Activated B cell treated with CpG ODN at 0.5 μM for 24 hours (primary cell): ENCODE measurements at regions not wholly inside any gene's neighbourhood (a gene's known extent, or its start where the extent isn't known, plus 50 kb on each side); places are given as distances from the start of the nearest gene placed in this dataset.
"Not testable (repeated sequence)": the region's sequence is repeated elsewhere in the genome, so short reads cannot be mapped to it uniquely, and the experiment has no call there.

Experiments
- ATAC-seq: fragments of 200-7000 bp; cut with Tn5 transposase; one replicate; pipeline ENCODE4 v1.10.0; 2021; ENCODE audit warnings: low read depth, mild to moderate bottlenecking, moderate library complexity
- CTCF ChIA-PET: fragments of 350-600 bp; sonication (Branson Sonifier 250); formaldehyde crosslinking; loops from one replicate; lab custom pipeline; 2021; ENCODE audit warnings: antibody characterized with exemption; lab: Charles Lee
- POLR2A ChIA-PET: fragments of 350-600 bp; sonication (Branson Sonifier 250); formaldehyde crosslinking; loops from one replicate; lab custom pipeline; 2021; ENCODE audit warnings: antibody characterized with exemption; lab: Charles Lee
- DNase-seq: peaks from one replicate; pipeline ENCODE4 v3.0.0; 2022
- H3K27ac Mint-ChIP-seq: one replicate; pipeline ENCODE4 v1.8.0; 2020; ENCODE audit warnings: mixed read lengths
- H3K27me3 Mint-ChIP-seq: one replicate; pipeline ENCODE4 v1.8.0; 2021; ENCODE audit warnings: mixed read lengths
- H3K36me3 Mint-ChIP-seq: one replicate; pipeline ENCODE4 v1.8.0; 2021; ENCODE audit warnings: low read depth, mixed read lengths
- H3K4me1 Mint-ChIP-seq: one replicate; pipeline ENCODE4 v1.8.0; 2021; ENCODE audit warnings: mixed read lengths
- H3K4me3 Mint-ChIP-seq: one replicate; pipeline ENCODE4 v1.8.0; 2020; ENCODE audit warnings: mild to moderate bottlenecking, mixed read lengths
- H3K9me3 Mint-ChIP-seq: one replicate; pipeline ENCODE4 v1.8.0; 2020; ENCODE audit warnings: mixed read lengths
- intact Hi-C: fragments of 100-400 bp; cut with micrococcal nuclease; formaldehyde crosslinking; loops from one replicate; pipeline ENCODE4 v1.15.1; 2024
- TF ChIP-seq, protein P1 (sequence below): fragments of 200-600 bp; IDR thresholded peaks from one replicate; pipeline ENCODE4 v1.8.0; 2022; ENCODE audit warnings: antibody characterized with exemption, mild to moderate bottlenecking

DNA sequence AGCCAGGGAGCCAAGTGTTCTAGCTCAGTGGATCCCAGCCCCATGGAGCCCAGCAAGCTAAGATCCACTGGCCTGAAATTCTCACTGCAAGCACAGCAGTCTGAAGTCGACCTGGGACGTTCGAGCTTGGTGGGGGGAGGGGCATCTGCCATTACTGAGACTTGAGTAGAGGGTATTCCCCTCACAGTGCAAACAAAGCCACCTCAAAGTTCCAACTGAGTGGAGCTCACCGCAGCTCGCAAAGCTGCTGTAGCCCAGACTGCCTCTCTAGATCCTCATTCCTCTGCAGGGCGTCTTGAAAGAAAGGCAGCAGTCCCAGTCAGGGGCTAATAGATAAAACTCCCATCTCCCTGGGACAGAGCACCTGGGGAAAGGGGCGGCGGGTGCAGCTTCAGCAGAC, 226.3 kb downstream of the ZIC3 start:
- Mint-ChIP-seq H3K27me3 (no peaks in the 10 kb centered on the region), H3K36me3 (no peaks in the 10 kb centered on the region), H3K27ac (no peak overlapping the region), H3K4me3 (no peak overlapping the region), H3K4me1 (no peaks in the 10 kb centered on the region), H3K9me3 (no peaks in the 10 kb centered on the region)
- DNase-seq = no peak
- ChIA-PET POLR2A (no interaction called here), CTCF (no interaction called here)
- TF ChIP-seq, protein P1, sequence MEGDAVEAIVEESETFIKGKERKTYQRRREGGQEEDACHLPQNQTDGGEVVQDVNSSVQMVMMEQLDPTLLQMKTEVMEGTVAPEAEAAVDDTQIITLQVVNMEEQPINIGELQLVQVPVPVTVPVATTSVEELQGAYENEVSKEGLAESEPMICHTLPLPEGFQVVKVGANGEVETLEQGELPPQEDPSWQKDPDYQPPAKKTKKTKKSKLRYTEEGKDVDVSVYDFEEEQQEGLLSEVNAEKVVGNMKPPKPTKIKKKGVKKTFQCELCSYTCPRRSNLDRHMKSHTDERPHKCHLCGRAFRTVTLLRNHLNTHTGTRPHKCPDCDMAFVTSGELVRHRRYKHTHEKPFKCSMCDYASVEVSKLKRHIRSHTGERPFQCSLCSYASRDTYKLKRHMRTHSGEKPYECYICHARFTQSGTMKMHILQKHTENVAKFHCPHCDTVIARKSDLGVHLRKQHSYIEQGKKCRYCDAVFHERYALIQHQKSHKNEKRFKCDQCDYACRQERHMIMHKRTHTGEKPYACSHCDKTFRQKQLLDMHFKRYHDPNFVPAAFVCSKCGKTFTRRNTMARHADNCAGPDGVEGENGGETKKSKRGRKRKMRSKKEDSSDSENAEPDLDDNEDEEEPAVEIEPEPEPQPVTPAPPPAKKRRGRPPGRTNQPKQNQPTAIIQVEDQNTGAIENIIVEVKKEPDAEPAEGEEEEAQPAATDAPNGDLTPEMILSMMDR = no peak
- intact Hi-C loops = no loop called here
- ATAC-seq = no peak

DNA sequence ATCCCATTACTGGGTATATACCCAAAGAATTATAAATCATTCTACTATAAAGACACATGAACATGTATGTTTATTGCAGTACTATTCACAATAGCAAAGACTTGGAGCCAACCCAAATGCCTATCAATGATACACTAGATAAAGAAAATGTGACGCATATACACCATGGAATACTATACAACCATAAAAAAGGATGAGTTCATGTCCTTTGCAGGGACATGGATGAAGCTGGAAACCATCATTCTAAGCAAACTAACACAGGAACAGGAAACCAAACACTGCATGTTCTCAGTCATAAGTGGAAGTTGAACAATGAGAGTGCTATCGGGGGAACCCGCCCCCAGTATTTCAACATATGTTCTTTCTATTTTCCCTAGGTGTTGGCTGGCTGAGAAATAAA, 232.0 kb downstream of the ZIC3 start:
- POLR2A ChIA-PET, CTCF ChIA-PET: not testable (repeated sequence)

DNA sequence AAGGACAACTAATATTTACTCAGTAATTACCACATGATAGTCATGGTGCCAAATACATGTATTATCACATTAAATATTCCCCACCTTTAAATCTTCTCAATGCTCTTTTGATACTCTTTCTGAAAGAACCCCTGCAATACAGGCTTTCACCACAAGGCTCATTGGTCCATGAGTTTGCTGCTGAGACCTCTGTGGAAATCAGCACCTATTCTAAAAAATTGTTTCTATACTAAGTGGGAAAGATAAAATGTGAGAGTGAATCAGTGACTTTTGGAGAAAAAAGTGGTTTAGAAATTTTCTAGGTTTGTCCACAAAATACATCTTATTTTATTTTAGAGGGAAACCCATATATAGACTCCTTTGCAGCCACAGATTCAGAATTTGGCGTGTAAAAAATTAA, 257.3 kb downstream of the ZIC3 start:
- H3K4me1 Mint-ChIP-seq = no peaks in the 10 kb centered on the region
- H3K4me3 Mint-ChIP-seq = no peak overlapping the region
- H3K27me3 Mint-ChIP-seq = no peaks in the 10 kb centered on the region
- no peaks in the 10 kb centered on the region for H3K9me3 Mint-ChIP-seq
- ATAC-seq (no peak), DNase-seq (no peak)
- ChIA-PET POLR2A (no interaction called here), CTCF (no interaction called here)
- no peak overlapping the region for H3K27ac Mint-ChIP-seq
- intact Hi-C loops = no loop called here
- no peaks in the 10 kb centered on the region for H3K36me3 Mint-ChIP-seq
- TF ChIP-seq, protein P1 = no peak

More for the DNA sequence above, 232.0 kb downstream of the ZIC3 start:
- H3K9me3 Mint-ChIP-seq, ATAC-seq, H3K27me3 Mint-ChIP-seq, H3K27ac Mint-ChIP-seq, intact Hi-C loops, DNase-seq, H3K4me3 Mint-ChIP-seq, H3K4me1 Mint-ChIP-seq, H3K36me3 Mint-ChIP-seq: not testable (repeated sequence)

DNA sequence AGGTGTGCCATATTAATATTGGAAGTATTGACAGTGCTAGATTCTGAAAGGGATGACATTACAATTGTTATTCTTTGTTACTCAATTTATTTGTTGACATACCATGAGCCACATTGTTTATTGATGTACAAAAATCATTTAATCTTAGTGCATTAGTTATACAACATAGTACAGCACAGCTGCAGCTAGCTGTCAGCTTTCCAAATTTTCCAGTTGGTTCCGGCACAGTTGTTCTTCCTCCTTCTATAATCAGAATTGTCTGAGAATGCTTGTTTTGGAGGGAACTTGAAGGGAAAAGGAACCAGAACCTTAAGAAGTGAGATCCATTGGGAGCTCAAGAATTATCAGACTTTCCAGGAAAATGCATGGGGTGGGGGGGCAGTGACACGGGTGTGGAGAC, 281.4 kb downstream of the ZIC3 start:
- no peak for ATAC-seq
- Mint-ChIP-seq H3K27ac (no peak overlapping the region), H3K36me3 (no peaks in the 10 kb centered on the region), H3K4me3 (no peak overlapping the region), H3K4me1 (no peaks in the 10 kb centered on the region), H3K9me3 (no peaks in the 10 kb centered on the region), H3K27me3 (no peaks in the 10 kb centered on the region)
- no peak for DNase-seq
- TF ChIP-seq, protein P1 = no peak
- CTCF ChIA-PET = no interaction called here
- intact Hi-C loops = no loop called here
- POLR2A ChIA-PET = no interaction called here

DNA sequence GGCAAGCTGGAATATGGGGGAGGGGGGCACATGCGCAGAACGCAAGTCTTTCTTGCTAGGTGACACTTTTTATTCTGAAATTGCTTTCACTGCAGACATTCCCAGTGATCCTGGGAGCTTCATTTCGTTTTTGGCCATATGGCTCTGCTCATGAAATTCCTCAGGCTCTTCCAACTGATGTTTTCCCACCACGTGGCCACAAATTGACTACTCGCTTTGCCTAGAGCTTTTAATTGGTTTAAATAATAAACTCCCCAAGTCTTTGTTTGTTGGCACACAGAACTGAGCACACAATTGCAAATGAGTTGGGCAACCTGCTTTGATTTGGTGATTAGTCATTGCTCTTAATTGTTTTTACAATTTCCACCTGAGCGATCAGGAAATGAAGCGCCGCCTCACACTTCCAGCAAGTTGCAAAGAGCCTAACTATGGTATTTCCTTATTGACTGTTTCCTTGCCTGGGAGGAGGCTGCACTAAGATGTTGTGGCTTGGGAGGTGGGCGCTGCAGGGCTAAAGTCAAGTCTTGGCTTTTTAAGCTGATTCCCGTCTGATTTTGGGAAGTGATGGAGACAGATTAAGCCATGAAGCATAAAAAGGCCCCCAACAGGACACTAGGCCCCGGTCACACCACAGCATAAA, 282.5 kb downstream of the ZIC3 start:
- ChIA-PET POLR2A (no interaction called here), CTCF (no interaction called here)
- H3K4me1 Mint-ChIP-seq = no peaks in the 10 kb centered on the region
- no peak for ATAC-seq
- DNase-seq = no peak
- intact Hi-C loops = no loop called here
- H3K4me3 Mint-ChIP-seq = no peak overlapping the region
- no peaks in the 10 kb centered on the region for H3K27me3 Mint-ChIP-seq
- no peaks in the 10 kb centered on the region for H3K9me3 Mint-ChIP-seq
- TF ChIP-seq, protein P1 = no peak
- no peaks in the 10 kb centered on the region for H3K36me3 Mint-ChIP-seq
- no peak overlapping the region for H3K27ac Mint-ChIP-seq

DNA sequence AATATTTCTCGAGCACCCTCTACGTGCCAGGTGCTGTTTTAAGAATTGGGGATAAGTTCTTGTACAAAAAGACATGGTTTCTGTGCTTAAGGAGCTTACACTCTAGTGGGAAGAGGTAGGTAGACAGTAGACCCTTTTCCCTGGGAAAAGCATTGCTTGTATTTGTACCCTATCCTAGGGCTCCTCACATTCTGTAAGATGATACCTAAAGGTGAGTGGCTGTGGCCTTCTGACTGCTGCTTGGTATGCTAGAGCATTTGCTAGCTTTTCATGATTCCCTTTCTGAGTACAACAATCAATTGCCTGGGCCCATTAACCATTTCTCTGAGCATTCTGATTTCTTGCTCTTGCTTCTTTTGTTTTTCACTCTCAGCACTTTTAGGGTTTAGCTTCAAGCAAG, 286.6 kb downstream of the ZIC3 start:
- no peak for DNase-seq
- ChIA-PET CTCF (no interaction called here), POLR2A (no interaction called here)
- no peaks in the 10 kb centered on the region for H3K9me3 Mint-ChIP-seq
- no peak for ATAC-seq
- H3K4me3 Mint-ChIP-seq = no peak overlapping the region
- intact Hi-C loops = no loop called here
- TF ChIP-seq, protein P1 = no peak
- H3K36me3 Mint-ChIP-seq = no peaks in the 10 kb centered on the region
- H3K27ac Mint-ChIP-seq = no peak overlapping the region
- no peaks in the 10 kb centered on the region for H3K4me1 Mint-ChIP-seq
- no peaks in the 10 kb centered on the region for H3K27me3 Mint-ChIP-seq
